Stimulated activated naive CD4-positive, alpha-beta T cell treated with Interleukin-2 at 50 U/mL for 16 hours (primary cell): ENCODE measurements at regions not wholly inside any gene's neighbourhood (a gene's known extent, or its start where the extent isn't known, plus 50 kb on each side); places are given as distances from the start of the nearest gene placed in this dataset.

Experiments
- DNase-seq: peaks from one replicate; lab custom pipeline; 2025; lab: John Stamatoyannopoulos, UW

DNA sequence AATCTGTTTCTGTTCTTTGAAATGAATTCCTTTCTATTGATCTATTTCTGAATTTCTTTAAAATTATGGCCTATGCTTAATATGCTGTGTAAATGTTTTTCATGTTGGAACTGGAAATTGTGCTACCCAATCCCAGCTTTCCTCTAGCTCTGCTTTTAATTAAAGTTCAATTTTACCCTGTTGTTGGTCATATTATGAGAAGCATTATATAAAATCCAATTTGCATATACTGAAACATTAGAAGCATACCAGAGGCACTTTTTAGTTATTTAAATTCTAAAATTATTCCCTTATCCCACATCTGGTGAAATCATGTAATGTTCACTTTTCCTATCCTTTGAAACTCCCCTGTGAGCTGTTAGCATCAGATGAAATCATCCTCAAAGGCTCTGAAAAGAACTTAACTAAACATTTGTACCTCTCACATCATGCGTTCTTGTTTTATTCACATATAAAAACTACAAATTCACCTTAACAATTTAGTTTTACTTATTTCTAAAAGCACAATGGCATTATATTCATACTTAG lies 160.6 kb upstream of the COL21A1 start:
- no peak for DNase-seq

GRCh38 chr6:56406276-56407269 lies 159.2 kb upstream of the COL21A1 start:
- no peak for DNase-seq

GRCh38 chr6:56404599-56404998 lies 157.2 kb upstream of the COL21A1 start:
- no peak for DNase-seq

DNA sequence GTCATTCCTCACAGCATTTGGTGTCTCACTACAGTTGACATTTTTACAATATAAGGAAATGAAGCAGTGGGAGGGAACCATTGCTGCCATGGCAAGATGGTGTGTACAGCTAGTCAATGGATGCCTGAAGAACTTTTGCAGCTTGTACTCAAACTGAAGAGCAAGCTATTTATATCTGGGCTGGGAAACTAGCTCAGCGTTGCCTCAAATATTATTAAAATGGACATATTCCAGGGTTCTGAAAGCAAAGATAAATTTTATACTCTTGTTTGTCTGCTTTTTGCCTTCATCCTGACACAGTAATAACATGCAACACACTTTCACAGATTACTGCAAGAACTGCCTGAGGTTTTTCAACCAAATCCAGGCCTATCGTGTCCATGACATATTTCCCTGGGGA lies 156.4 kb upstream of the COL21A1 start:
- no peak for DNase-seq

- no peak for DNase-seq
Observed at GRCh38 chr6:56401477-56402070, 154.2 kb upstream of the COL21A1 start.

DNA sequence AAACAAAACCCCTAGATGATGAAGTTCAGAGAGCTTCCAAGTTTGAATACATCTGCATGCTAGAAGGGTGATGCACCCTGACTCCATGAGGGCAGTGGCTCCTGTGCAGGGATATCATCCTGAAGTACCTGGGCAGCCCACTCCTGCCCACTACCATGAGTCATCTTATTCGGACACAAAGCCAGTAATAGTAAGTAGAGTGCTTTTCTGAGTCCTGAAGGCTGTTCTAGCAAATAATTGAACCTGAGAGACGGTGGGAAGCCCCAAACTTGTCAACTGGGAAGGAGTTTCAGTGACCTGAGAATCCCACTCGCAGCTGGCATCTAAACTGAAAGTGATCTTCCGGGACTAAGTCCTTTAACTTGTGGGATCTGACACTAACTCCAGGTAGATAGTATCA lies 152.9 kb upstream of the COL21A1 start:
- no peak for DNase-seq

DNA sequence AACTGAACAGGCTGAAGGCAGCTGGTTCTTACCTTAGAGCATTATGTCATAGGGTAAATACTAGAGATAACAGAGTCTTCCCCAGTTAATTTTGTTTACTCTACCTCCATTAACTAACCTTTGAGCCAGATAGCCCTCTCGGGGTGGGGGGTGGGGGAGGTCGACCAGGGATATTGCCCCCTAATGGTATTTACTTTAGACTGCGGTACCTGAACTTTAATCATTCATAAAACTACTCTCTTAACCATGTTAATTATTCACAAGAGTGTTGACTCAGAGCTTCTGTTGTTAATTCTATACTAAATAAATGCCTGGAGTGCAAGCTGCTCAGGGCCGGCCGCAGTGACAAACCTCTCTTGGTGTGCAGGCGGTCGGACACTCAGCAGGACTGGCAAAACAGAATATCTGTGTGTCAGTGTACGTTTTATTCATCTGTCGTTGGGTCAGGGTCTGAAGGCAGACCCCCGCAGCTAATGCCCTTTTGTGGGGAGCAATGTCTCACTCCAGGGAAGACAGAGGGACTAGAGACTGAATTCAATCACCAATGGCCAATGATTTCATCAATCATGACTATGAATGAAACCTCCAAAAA lies 152.4 kb upstream of the COL21A1 start:
- DNase-seq, result no peak

DNA sequence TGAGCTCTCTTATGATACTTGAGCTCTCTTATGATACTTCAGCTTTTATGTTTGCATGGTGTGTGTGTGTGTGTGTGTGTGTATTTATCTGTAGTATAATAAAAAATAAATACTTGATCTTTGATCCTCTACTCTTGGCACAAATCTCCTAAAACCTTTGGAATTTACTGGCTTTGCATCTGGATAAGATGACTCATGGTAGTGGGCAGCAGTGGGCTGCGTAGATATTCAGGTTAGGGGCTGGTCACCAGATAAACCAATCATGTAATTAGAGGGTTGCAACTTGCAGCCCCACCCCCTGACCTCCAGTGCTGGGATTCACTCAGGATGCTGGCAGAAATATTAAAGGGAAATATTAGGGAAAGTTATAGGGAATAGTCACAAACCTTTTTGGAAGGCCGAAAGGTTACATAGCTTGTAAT lies 151.9 kb upstream of the COL21A1 start:
- no peak for DNase-seq

DNA sequence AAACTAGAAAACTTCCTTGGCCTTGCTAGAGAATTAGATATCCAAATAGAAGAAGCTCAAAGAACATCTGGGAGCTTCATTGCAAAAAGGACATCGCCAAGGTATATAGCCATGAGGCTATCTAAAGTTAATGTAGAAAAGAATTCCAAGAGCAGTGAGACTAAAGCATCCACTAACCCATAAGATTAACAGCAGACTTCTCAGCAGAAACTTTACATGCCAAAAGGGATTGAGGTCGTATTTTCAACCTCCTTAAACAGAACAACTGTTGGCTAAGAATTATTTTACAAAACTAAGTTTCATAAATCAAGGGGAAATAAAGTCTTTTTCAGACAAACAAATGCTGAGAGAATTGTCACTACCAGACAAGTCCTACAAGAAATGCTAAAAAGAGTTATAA lies 149.1 kb upstream of the COL21A1 start:
- DNase-seq, result no peak

- DNase-seq, result no peak
Observed at GRCh38 chr6:56393615-56394612, 146.5 kb upstream of the COL21A1 start.

DNA sequence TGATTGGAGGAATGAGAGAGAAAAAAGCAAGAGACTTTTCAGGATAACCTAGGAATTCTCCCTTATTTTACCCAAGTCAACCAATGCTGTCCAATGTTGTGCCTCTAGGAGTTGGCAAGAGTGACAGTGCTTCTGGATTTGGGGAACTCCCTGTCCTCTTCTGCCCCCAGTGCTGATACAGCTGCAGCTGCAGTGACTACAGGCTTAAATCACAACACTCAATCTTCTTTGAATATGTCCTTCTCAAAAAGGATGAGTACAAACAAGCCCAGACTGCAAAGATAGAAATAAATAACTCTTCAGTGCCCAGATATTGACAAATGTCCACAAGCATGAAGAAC lies 141.0 kb upstream of the COL21A1 start:
- no peak for DNase-seq

GRCh38 chr6:56387621-56388414 lies 140.4 kb upstream of the COL21A1 start:
- no peak for DNase-seq

GRCh38 chr6:56386717-56387116 lies 139.3 kb upstream of the COL21A1 start:
- DNase-seq, result no peak

- DNase-seq, result no peak
Observed at GRCh38 chr6:56385981-56386593, 138.7 kb upstream of the COL21A1 start.

- no peak for DNase-seq
Observed at GRCh38 chr6:56383160-56383559, 135.8 kb upstream of the COL21A1 start.

DNA sequence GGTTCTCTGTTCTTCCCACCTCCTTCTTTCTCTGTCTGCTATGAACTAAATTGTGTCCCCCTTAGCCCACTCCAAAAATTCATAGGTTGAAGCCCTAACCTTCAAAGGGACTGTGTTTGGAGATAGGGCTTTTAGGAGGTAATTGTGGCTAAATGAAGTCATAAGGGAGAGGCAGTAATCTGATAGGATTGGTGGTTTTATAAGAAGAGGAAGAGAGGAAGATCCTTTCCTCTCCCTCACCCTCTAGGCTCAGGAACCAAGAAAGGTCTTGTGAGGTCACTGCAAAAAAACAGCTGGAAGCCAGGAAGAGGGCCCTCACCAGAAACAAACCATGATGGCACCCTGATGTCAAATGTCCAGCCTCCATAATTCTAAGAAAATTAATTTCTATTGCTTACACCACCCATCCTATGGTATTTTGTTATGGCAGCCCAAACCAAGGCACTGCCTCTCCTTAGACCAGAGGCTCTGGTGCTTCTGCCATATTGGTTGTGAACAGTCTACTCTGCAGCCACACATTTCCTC lies 135.1 kb upstream of the COL21A1 start:
- no peak for DNase-seq

DNA sequence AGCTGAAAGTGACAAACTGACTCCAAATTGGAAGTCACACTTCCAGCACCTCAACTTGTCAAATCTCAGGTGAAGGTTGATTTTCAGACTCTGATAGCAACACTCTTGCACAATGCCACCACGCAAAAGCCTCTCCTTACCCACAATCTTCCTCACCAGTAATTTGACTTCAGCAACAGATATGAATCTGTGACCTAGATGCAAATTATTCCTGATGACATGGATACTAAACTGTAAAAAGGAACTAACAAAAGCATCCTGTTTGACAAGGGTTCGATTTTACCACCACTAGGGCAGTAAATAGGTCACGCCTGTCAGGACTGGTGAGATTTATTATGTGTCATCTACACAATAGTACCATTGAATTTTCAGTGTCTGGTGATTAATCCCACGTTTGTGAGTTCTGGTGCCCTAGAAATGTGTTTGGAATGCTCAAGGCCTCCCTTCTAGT lies 134.4 kb upstream of the COL21A1 start:
- DNase-seq, result no peak

- DNase-seq, result no peak
Observed at GRCh38 chr6:56380476-56380875, 133.1 kb upstream of the COL21A1 start.

DNA sequence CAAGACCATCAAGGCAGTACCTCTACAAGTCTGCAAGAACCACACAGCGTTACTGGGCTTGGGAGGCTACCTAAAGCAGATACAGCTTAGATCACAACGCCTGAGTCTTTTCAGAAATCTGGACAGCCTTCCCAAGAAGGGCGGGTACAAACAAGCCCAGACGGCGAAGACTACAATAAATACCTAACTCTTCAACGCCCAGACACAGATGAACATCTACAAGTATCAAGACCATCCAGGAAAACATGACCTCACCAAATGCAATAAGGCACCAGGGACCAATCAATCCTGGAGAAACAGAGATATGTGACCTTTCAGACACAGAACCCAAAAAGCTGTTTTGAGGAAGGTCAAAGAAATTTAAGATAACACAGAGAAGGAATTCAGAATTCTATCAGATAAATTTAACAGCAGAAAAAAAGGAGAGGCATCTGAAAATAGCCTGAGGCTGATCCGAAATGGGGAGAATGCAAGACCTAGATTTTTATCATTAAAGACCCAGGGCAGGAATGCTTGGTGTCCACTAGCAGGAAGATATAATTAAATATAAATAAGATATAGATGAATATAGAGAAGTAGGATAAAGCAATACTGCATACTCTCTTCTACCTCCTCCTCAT lies 131.7 kb upstream of the COL21A1 start:
- no peak for DNase-seq

DNA sequence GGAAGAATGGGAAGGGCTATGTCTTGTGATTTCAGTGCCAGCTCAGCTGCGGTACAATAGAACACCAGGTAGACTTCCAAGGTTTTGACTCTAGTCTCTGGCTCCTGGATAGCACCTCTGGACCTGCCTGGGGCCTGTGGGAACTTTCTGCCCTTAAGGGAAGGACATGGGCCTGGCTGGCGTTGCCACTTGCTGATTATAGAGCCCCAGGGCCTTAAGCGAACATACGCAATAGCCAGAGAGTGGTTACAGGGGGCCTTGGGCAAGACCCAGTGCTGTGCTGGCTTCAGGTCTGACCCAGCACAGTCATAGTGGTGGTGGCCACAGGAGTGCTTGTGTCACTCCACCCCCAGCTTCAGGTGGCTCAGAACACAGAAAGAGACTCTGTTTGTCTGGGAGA lies 131.1 kb upstream of the COL21A1 start:
- no peak for DNase-seq
